NCI-H2107 treated with DMSO at 0.1 percent for 48 hours (cell line): ENCODE measurements at regions not wholly inside any gene's neighbourhood (a gene's known extent, or its start where the extent isn't known, plus 50 kb on each side); places are given as distances from the start of the nearest gene placed in this dataset.
"Not testable (repeated sequence)": the region's sequence is repeated elsewhere in the genome, so short reads cannot be mapped to it uniquely, and the experiment has no call there.

Source experiments
- DNase-seq: peaks from one replicate; lab custom pipeline; 2025; ENCODE audit not compliant: unreplicated experiment; lab: John Stamatoyannopoulos, UW

GRCh38 chr12:125540580-125541204 lies 475.5 kb downstream of the AACS start:
- no peak for DNase-seq

DNA sequence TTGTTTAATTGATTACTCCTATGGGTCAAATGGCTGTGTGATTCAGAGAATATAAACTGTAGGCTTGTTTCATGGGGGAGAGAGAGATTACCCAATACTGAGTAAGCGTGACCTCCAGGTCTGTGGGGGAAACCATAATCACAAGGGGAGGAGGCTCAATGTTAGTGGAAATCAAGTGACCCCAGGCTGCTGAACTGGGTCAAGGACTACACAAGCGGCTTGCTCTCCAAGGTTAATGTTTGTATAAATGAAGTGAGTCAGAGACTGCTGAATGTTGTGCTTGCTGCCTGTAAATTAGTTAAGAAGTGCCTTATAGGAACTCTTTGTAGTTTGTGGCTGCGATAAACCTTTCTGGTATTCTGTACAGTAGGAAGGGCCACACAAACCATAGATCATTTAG lies 479.7 kb downstream of the AACS start:
- DNase-seq = no peak

GRCh38 chr12:125549171-125549570 lies 483.9 kb downstream of the AACS start:
- no peak for DNase-seq

DNA sequence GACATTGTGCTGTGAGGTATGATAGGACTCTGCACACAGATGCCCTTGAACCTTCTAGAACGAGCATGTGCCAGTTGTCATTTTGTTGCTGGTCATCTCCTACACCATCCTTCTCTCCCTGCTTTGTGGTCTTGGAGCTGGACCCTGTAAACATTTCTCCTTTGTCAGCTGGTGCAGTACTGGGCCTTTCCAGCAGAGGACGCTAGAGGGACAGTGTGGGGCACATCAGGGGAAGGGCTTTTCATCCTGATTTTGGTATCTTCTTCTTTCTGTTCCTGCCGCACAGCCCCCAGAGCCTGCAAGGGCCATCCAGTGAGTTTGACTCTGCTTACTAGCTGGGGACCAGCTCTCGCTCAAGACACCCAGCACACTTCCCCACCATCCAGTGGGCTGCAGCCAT lies 484.6 kb downstream of the AACS start:
- DNase-seq = no peak

- DNase-seq = no peak
These were observed 487.1 kb downstream of the AACS start for GRCh38 chr12:125552295-125552694.

GRCh38 chr12:125561008-125561407 lies 495.8 kb downstream of the AACS start:
- not testable (repeated sequence) for DNase-seq

GRCh38 chr12:125564753-125565152 lies 499.5 kb downstream of the AACS start:
- DNase-seq = no peak

- DNase-seq = no peak
These were observed 502.3 kb downstream of the AACS start for GRCh38 chr12:125567581-125567980.

DNA sequence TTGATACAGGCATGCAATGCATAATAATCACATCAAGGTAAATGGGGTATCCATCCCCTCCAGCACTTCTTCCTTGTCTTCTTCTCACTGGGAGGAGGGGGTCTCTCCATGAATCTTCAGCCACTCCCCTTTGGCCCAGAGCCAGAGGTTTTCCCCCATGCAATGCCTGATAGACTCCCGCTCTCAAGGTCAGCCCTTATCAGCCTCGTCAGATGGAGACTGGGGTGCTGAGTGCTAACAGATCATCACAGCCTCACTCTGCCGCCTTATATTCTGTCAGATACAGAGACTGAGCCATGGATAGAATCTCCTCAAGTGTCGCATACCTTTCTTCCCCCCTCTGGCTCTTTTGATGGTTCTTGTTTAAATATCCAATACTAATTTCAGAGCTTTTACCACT lies 503.1 kb downstream of the AACS start:
- no peak for DNase-seq

GRCh38 chr12:125573271-125573670 lies 508.0 kb downstream of the AACS start:
- no peak for DNase-seq

DNA sequence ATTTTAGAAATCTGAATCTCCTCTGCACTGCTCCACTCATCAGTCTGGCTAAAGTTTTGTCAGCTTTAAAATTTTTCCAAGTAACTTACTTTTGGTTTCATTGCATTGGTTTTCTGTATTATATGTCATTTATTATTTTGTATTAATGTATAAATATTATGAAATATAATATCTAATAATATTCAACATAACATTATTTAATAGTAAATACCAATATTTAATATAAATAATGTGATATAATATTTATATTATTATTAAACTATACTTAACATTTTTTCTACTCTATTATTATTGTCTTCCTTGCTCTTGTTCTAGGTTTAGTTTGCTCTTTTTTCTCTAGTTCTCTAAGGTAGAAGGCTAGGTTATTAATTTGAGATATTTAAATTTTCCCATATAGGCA lies 512.1 kb downstream of the AACS start:
- DNase-seq = no peak

GRCh38 chr12:125579916-125580315 lies 514.7 kb downstream of the AACS start:
- no peak for DNase-seq

DNA sequence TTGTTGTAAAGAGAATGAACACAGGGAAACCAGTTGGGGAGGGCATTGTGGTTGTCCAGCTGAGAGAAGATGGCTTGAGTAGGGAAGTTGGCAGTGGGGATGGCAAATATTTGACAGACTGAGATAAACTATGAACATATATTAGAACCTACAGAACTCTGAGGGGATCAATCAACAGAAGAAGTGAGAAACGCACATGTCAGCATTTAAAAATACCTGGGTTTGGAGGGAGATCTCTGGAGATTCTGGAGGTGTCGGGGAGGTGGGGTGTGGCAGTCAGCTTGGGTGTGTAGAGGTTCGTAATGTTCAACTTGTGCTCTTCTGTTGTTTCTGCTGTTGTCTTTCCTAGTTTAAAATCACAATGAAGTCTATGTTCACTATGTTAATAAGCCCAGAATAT lies 517.8 kb downstream of the AACS start:
- DNase-seq = no peak

- DNase-seq = no peak
These were observed 521.2 kb downstream of the AACS start for GRCh38 chr12:125586441-125586840.

GRCh38 chr12:125593269-125593668 lies 528.0 kb downstream of the AACS start:
- DNase-seq = no peak

GRCh38 chr12:125604976-125605375 lies 539.7 kb downstream of the AACS start:
- no peak for DNase-seq

DNA sequence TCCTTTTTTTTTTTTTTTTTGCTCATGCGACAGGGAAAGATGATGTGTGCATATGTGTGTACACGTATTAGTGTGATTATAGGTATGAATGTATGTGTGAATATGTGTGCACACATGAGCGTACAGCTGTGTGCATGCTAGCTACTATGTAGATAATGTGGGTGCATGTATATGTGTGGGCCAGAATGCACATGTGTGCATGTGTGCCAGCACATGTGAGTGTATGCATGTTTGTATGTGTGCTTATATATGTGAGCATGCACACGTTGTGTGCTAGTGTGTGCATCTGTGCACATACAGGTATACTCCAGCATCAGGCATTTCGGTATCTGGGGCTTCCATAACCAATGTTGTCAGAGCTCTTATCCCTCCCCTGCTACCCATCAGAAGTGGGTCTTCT lies 541.1 kb downstream of the AACS start:
- no peak for DNase-seq

DNA sequence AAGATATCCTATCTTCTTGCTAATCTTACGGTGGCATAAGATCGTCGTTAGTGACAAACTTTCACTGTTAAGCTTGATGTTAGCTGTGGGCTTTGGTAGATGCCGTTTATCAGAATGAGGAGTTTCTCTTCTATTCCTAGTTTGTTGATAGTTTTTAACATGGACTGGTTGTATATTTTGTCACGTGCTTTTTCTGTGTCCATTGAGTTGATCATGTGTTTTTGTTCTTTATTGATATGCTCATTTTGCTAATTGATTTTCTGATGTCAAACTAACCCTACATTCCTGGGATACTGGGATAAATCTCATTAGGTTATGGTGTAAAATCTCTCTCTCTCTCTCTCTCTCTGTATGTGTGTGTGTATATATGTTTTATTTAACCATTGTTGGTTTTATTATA lies 545.1 kb downstream of the AACS start:
- DNase-seq = no peak

DNA sequence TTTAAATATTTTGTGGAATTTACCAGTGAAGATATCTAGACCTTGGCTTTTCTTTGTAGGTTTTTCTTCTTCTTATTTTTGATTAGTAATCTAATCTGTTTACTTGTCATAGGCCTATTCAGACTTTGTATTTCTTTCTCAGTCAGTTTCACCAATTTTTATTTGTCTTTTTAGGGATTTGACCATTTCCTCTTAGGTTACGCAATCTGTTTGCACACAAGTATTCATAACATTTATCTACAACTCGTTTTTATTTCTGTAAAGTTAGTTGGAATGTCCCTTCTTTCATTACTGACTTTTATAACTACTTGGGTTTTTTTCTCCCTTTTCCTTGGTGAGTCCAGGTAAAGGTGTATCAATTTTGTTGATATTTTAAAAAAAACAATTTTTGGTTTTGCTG lies 545.7 kb downstream of the AACS start:
- DNase-seq = no peak

DNA sequence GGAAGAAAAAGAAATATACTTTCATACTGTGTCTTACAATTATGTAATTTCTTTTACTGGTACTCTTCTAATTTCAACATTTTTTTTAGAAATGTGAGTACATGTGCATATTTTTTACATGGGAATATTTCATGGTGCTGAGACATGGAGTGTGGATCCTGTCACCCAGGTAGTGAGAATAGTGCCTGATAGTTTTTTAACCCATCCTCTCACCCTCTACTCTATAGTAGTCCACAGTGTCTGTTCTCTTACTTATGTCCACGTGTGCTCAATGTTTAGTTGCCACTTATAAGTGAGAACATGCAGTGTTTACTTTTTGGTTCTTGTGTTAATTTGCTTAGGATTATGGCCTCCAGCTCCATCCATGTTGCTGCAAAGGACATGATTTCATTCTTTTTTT lies 548.8 kb downstream of the AACS start:
- no peak for DNase-seq

DNA sequence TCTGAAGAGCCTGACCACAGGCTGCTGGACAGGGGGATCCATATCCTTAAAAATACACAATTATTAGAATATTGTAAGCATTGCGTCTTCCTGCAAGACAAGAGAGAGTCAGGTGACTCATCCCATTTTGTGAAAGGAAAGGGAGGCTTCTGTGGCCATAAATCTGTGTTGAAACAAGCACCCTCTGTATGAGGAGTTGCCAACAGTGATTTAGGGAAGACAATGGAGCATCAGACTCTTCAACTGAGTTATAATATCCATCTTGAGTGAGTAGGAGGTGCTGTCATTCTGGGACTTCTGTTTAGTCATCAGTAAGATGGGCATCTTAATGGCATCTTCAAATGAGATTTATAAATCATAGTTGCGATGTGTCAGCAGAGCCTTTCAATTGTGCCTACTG lies 554.5 kb downstream of the AACS start:
- DNase-seq = no peak

GRCh38 chr12:125633686-125634085 lies 568.5 kb downstream of the AACS start:
- DNase-seq = no peak

- no peak for DNase-seq
These were observed 569.6 kb downstream of the AACS start for GRCh38 chr12:125634813-125635212.

- DNase-seq = no peak
These were observed 574.6 kb downstream of the AACS start for GRCh38 chr12:125639826-125640225.
